SU-DHL-6 (cell line): ENCODE measurements at regions not wholly inside any gene's neighbourhood (a gene's known extent, or its start where the extent isn't known, plus 50 kb on each side); places are given as distances from the start of the nearest gene placed in this dataset.

Source experiments
- CTCF ChIP-seq: fragments of 200-600 bp; sonication (generic); IDR thresholded peaks from one replicate; pipeline ENCODE4 v1.5.1; 2017; ENCODE audit warnings: antibody characterized with exemption, mild to moderate bottlenecking, low read length, moderate library complexity; ENCODE audit not compliant: insufficient read depth, poor library complexity, severe bottlenecking
- EZH2phosphoT487 ChIP-seq: fragments of 200-600 bp; sonication (generic), shearing (Covaris generic); conservative IDR thresholded peaks from 2 replicates; pipeline ENCODE4 v1.6.1; 2018; ENCODE audit warnings: mild to moderate bottlenecking, antibody characterized with exemption, low read length, moderate library complexity, mixed read lengths

GRCh38 chr12:28114488-28114887 lies 75.8 kb upstream of the CCDC91 start:
- TF ChIP-seq CTCF (no peak), EZH2phosphoT487 (no peak)
